Loucy (cell line): ENCODE measurements at regions not wholly inside any gene's neighbourhood (a gene's known extent, or its start where the extent isn't known, plus 50 kb on each side); places are given as distances from the start of the nearest gene placed in this dataset.

ENCODE experiments used
- H2AFZ ChIP-seq: fragments of 200-600 bp; sonication (generic); 2 replicates; pipeline ENCODE4 v1.6.0; 2016; ENCODE audit warnings: antibody characterized with exemption, mild to moderate bottlenecking, low read length, moderate library complexity
- H3F3A ChIP-seq: fragments of 200-600 bp; 2 replicates; pipeline ENCODE4 v1.6.0; 2016; ENCODE audit warnings: antibody characterized with exemption, low read depth, mild to moderate bottlenecking
- H3K27me3 ChIP-seq: fragments of 200-600 bp; sonication (generic); 2 replicates; pipeline ENCODE4 v1.6.1; 2014; ENCODE audit warnings: low read length, mild to moderate bottlenecking; ENCODE audit not compliant: insufficient read depth, poor library complexity, severe bottlenecking
- H3K36me3 ChIP-seq: fragments of 200-600 bp; sonication (generic); 2 replicates; pipeline ENCODE4 v1.6.1; 2016; ENCODE audit warnings: low read length; ENCODE audit not compliant: insufficient read depth
- H3K4me1 ChIP-seq: fragments of 200-600 bp; sonication (generic); 2 replicates; pipeline ENCODE4 v1.5.1; 2014; ENCODE audit warnings: low read length, mild to moderate bottlenecking; ENCODE audit not compliant: insufficient read depth, poor library complexity, severe bottlenecking
- H3K4me2 ChIP-seq: fragments of 200-600 bp; sonication (generic); 2 replicates; pipeline ENCODE4 v1.6.0; 2014; ENCODE audit warnings: antibody characterized with exemption, low read length, low read depth, mild to moderate bottlenecking; ENCODE audit not compliant: poor library complexity, severe bottlenecking
- H3K4me3 ChIP-seq: fragments of 200-600 bp; sonication (generic); 2 replicates; pipeline ENCODE4 v1.5.1; 2014; ENCODE audit warnings: low read length, mild to moderate bottlenecking, mixed read lengths; ENCODE audit not compliant: poor library complexity, severe bottlenecking
- H3K79me2 ChIP-seq: fragments of 200-600 bp; sonication (generic); 2 replicates; pipeline ENCODE4 v1.6.1; 2014; ENCODE audit warnings: low read length; ENCODE audit not compliant: insufficient read depth
- H3K9ac ChIP-seq: fragments of 200-600 bp; sonication (generic); 2 replicates; pipeline ENCODE4 v1.6.0; 2014; ENCODE audit warnings: mild to moderate bottlenecking, low read depth, low read length, moderate library complexity; ENCODE audit not compliant: poor library complexity, severe bottlenecking
- H3K9me2 ChIP-seq: fragments of 200-600 bp; sonication (generic); replicated peaks from 2 replicates; pipeline ENCODE4 v1.6.1; 2016; ENCODE audit warnings: low read depth, low read length, mixed read lengths
- H3K9me3 ChIP-seq: fragments of 200-600 bp; sonication (generic); 2 replicates; pipeline ENCODE4 v1.6.1; 2014; ENCODE audit warnings: mild to moderate bottlenecking, antibody characterized with exemption, low read length, low read depth; ENCODE audit not compliant: insufficient read depth
- H4K20me1 ChIP-seq: fragments of 200-600 bp; sonication (generic); 2 replicates; pipeline ENCODE4 v1.6.0; 2014; ENCODE audit warnings: antibody characterized with exemption, low read length, mild to moderate bottlenecking; ENCODE audit not compliant: insufficient read depth, poor library complexity, severe bottlenecking
- CTCF ChIP-seq: fragments of 200-600 bp; sonication (generic); conservative IDR thresholded peaks from 2 replicates; pipeline ENCODE4 v1.5.1; 2014; ENCODE audit warnings: mild to moderate bottlenecking, antibody characterized with exemption, low read length
- EZH2phosphoT487 ChIP-seq: fragments of 200-600 bp; IDR thresholded peaks from 2 replicates; pipeline ENCODE4 v1.6.1; 2018; ENCODE audit warnings: antibody characterized with exemption, mild to moderate bottlenecking, moderate library complexity, borderline replicate concordance

- Histone ChIP-seq H3K36me3 (no peaks in the 10 kb centered on the region), H3K9me3 (no peaks in the 10 kb centered on the region), H3K27me3 (no peaks in the 10 kb centered on the region), H3F3A (no peaks in the 10 kb centered on the region), H3K9me2 (no peaks in the 10 kb centered on the region), H3K4me1 (no peaks in the 10 kb centered on the region), H4K20me1 (no peaks in the 10 kb centered on the region), H3K4me2 (no peak overlapping the region), H3K79me2 (no peaks in the 10 kb centered on the region), H3K4me3 (no peak overlapping the region), H2AFZ (no peak overlapping the region), H3K9ac (no peak overlapping the region)
- TF ChIP-seq EZH2phosphoT487, result no peak
- TF ChIP-seq CTCF, result no peak
Observed at GRCh38 chr7:39894904-39895303, 55.2 kb upstream of the CDK13 start.

GRCh38 chr7:39896840-39897239, 53.2 kb upstream of the CDK13 start:
- Histone ChIP-seq H3F3A (no peaks in the 10 kb centered on the region), H3K79me2 (no peaks in the 10 kb centered on the region), H3K9me3 (no peaks in the 10 kb centered on the region), H4K20me1 (no peaks in the 10 kb centered on the region), H3K27me3 (no peaks in the 10 kb centered on the region), H3K4me2 (no peak overlapping the region), H3K9ac (no peak overlapping the region), H3K4me1 (no peaks in the 10 kb centered on the region), H3K9me2 (no peaks in the 10 kb centered on the region), H3K4me3 (no peak overlapping the region), H2AFZ (no peak overlapping the region), H3K36me3 (no peaks in the 10 kb centered on the region)
- TF ChIP-seq CTCF, result no peak
- no peak for TF ChIP-seq EZH2phosphoT487

- H3K9ac ChIP-seq, result no peak overlapping the region
- no peaks in the 10 kb centered on the region for H3K79me2 ChIP-seq
- no peaks in the 10 kb centered on the region for H3K4me1 ChIP-seq
- H3K4me3 ChIP-seq, result no peak overlapping the region
- H3K9me3 ChIP-seq, result no peaks in the 10 kb centered on the region
- no peaks in the 10 kb centered on the region for H3K27me3 ChIP-seq
- no peak overlapping the region for H2AFZ ChIP-seq
- H3K4me2 ChIP-seq, result no peak overlapping the region
- no peaks in the 10 kb centered on the region for H3F3A ChIP-seq
- H3K36me3 ChIP-seq, result no peaks in the 10 kb centered on the region
- TF ChIP-seq EZH2phosphoT487 (no peak), CTCF (no peak)
- H4K20me1 ChIP-seq, result no peaks in the 10 kb centered on the region
- H3K9me2 ChIP-seq, result no peaks in the 10 kb centered on the region
Observed at GRCh38 chr7:39898867-39899266, 51.2 kb upstream of the CDK13 start.
